ENCODE measurements at regions not wholly inside any gene's neighbourhood (a gene's known extent, or its start where the extent isn't known, plus 50 kb on each side); places are given as distances from the start of the nearest gene placed in this dataset.
"Not testable (repeated sequence)": the region's sequence is repeated elsewhere in the genome, so short reads cannot be mapped to it uniquely, and the experiment has no call there.

DNA sequence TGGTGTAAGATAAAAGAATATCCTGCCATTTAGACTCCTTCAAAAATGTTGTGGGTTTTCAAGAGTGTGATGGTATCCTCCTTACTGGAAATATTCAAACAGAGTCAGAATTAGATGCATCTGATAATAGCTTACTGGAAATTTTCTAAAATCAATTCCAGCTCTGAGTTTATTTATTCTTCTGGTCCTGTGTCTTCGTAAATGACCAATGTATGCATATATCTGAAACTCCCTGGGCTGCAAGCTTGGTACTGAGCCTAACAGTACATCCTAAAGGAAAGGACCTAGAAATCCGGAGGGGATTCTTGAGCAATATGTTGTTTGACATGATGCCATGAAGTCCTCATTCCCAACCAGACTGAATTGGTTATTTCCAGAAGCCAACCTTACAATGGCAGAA is 130.4 kb downstream of the KCNE4 start:
- intact Hi-C loops (cut with micrococcal nuclease), result no loop called here
- no peak for ATAC-seq

DNA sequence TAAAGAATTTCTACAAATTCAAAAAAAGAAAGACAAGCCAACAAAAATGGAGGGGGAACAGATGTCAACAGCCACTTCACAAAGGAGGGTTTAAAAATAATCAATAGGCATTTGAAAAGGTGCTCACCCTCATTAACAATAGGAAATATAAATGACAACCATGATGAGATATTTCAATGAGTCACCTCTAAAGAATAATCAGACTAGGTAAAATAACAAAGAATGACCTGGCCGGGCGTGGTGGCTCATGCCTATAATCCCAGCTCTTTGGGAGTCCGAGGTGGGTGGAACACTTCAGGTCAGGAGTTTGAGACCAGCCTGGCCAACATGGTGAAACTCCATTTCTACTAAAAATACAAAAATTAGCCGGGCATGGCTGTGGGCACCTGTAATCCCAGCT is 133.6 kb downstream of the KCNE4 start:
- Histone ChIP-seq H3K27ac (ENCODE audit: low read length) (no peak overlapping the region), H3K4me1 (ENCODE audit: control insufficient read depth, insufficient read depth, low read length) (no peaks in the 10 kb centered on the region), H3K9me3 (ENCODE audit: control insufficient read depth, insufficient read depth, low read length) (no peaks in the 10 kb centered on the region), H3K36me3 (ENCODE audit: control insufficient read depth, insufficient read depth, low read length) (no peaks in the 10 kb centered on the region), H3K27me3 (ENCODE audit: control insufficient read depth, insufficient read depth, low read length) (no peaks in the 10 kb centered on the region), H3K4me3 (ENCODE audit: low read length) (no peak overlapping the region)
- Mint-ChIP-seq H3K4me3 (no peak overlapping the region), H3K27ac (no peak overlapping the region), H3K9me3 (peaks cover 0 to 2% of the 10 kb centered on the region in 2 donors), H3K4me1 (no peaks in the 10 kb centered on the region), H3K36me3 (no peaks in the 10 kb centered on the region), H3K27me3 (ENCODE audit: low read depth in 2 of 2) (no peaks in the 10 kb centered on the region)
- ATAC-seq (no peak), DNase-seq (no peak)
- 87% methylated on average over 4 of the region's 4 CpGs for WGBS (ENCODE audit: insufficient coverage)
- intact Hi-C loops (cut with micrococcal nuclease), result no loop called here
- TF ChIP-seq CTCF (IDR thresholded peaks at IDR 0.05), result no peak

More for the DNA sequence above, 130.4 kb downstream of the KCNE4 start:
- no peak overlapping the region for H3K27ac ChIP-seq (ENCODE audit: low read length)
- WGBS (ENCODE audit: insufficient coverage), result 86% methylated on average over 2 of the region's 2 CpGs
- H3K9me3 Mint-ChIP-seq, result no peaks in the 10 kb centered on the region
- DNase-seq, result no peak
- no peaks in the 10 kb centered on the region for H3K27me3 ChIP-seq (ENCODE audit: control insufficient read depth, insufficient read depth, low read length)
- no peaks in the 10 kb centered on the region for H3K36me3 ChIP-seq (ENCODE audit: control insufficient read depth, insufficient read depth, low read length)
- no peaks in the 10 kb centered on the region for H3K36me3 Mint-ChIP-seq
- no peaks in the 10 kb centered on the region for H3K4me1 Mint-ChIP-seq
- H3K4me3 ChIP-seq (ENCODE audit: low read length), result no peak overlapping the region
- H3K9me3 ChIP-seq (ENCODE audit: control insufficient read depth, insufficient read depth, low read length), result no peaks in the 10 kb centered on the region
- no peak for TF ChIP-seq CTCF (IDR thresholded peaks at IDR 0.05)
- H3K4me3 Mint-ChIP-seq, result no peak overlapping the region
- H3K4me1 ChIP-seq (ENCODE audit: control insufficient read depth, insufficient read depth, low read length), result no peaks in the 10 kb centered on the region
- H3K27me3 Mint-ChIP-seq (ENCODE audit: low read depth in 2 of 2), result no peaks in the 10 kb centered on the region
- no peak overlapping the region for H3K27ac Mint-ChIP-seq

DNA sequence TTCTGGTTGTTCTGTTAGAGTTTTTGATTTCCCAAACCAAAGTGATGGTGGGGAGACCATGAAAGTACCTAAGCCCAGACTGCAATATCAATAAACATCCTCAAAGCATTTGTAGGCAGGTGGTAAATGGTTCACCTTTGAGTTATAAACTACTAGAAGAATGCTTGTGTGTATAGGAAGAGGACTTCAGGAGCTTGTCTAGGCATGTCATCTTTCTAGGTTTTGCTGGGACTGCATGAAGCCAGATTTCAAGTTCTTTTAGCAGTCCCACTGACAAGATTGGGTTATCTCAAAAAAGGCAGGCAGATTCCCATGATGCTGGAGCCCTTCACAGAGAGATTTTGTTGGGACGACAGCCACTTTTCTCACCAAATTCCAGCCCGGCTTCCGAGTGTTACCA is 135.3 kb downstream of the KCNE4 start:
- Mint-ChIP-seq H3K4me1 (no peaks in the 10 kb centered on the region), H3K27me3 (ENCODE audit: low read depth in 2 of 2) (no peaks in the 10 kb centered on the region), H3K27ac (no peak overlapping the region), H3K4me3 (no peak overlapping the region), H3K9me3 (peaks cover 0 to 4% of the 10 kb centered on the region in 2 donors), H3K36me3 (no peaks in the 10 kb centered on the region)
- TF ChIP-seq CTCF (IDR thresholded peaks at IDR 0.05), result no peak
- H3K36me3 ChIP-seq (ENCODE audit: control insufficient read depth, insufficient read depth, low read length), result no peaks in the 10 kb centered on the region
- no peak overlapping the region for H3K4me3 ChIP-seq (ENCODE audit: low read length)
- DNase-seq, result no peak
- no peaks in the 10 kb centered on the region for H3K9me3 ChIP-seq (ENCODE audit: control insufficient read depth, insufficient read depth, low read length)
- H3K4me1 ChIP-seq (ENCODE audit: control insufficient read depth, insufficient read depth, low read length), result no peaks in the 10 kb centered on the region
- ATAC-seq, result no peak
- H3K27me3 ChIP-seq (ENCODE audit: control insufficient read depth, insufficient read depth, low read length), result no peaks in the 10 kb centered on the region
- intact Hi-C loops (cut with micrococcal nuclease), result no loop called here
- no peak overlapping the region for H3K27ac ChIP-seq (ENCODE audit: low read length)
- WGBS (ENCODE audit: insufficient coverage), result 82% methylated on average over 3 of the region's 3 CpGs

DNA sequence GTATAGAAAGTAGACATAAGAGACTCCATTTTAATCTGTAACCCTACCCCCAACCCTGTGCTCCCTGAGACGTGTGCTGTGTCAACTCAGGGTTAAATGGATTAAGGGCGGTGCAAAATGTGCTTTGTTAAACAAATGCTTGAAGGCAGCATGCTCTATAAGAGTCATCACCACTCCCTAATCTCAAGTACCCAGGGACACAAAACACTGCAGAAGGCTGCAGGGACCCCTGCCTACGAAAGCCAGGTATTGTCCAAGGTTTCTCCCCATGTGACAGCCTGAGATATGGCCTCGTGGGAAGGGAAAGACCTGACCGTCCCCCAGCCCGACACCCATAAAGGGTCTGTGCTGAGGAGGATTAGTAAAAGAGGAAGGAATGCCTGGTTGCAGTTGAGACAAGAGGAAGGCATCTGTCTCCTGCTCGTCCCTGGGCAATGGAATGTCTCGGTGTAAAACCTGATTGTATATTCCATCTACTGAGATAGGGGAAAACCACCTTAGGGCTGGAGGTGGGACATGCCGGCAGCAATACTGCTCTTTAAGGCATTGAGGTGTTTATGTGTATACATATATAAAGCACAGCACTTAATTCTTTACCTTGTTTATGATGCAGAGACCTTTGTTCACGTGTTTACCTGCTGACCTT is 138.7 kb downstream of the KCNE4 start:
- H3K9me3 ChIP-seq (ENCODE audit: control insufficient read depth, insufficient read depth, low read length); H3K27me3 ChIP-seq (ENCODE audit: control insufficient read depth, insufficient read depth, low read length); H3K36me3 Mint-ChIP-seq; ATAC-seq; H3K27ac Mint-ChIP-seq; H3K4me1 ChIP-seq (ENCODE audit: control insufficient read depth, insufficient read depth, low read length); intact Hi-C loops (cut with micrococcal nuclease); H3K4me1 Mint-ChIP-seq; H3K27me3 Mint-ChIP-seq (ENCODE audit: low read depth in 2 of 2); H3K4me3 Mint-ChIP-seq; DNase-seq; H3K36me3 ChIP-seq (ENCODE audit: control insufficient read depth, insufficient read depth, low read length); H3K27ac ChIP-seq (ENCODE audit: low read length); H3K4me3 ChIP-seq (ENCODE audit: low read length); H3K9me3 Mint-ChIP-seq: not testable (repeated sequence)
- 35% methylated on average over 7 of the region's 10 CpGs for WGBS (ENCODE audit: insufficient coverage)
